Islet of Langerhans (tissue), 1 donor: ENCODE measurements at regions not wholly inside any gene's neighbourhood (a gene's known extent, or its start where the extent isn't known, plus 50 kb on each side); places are given as distances from the start of the nearest gene placed in this dataset.
"Not testable (repeated sequence)": the region's sequence is repeated elsewhere in the genome, so short reads cannot be mapped to it uniquely, and the experiment has no call there.

Source experiments
- FAIRE-seq: peaks from one replicate; lab custom pipeline; 2011; peaks lifted over from hg19 to GRCh38; lab: Jason Lieb, UNC

DNA sequence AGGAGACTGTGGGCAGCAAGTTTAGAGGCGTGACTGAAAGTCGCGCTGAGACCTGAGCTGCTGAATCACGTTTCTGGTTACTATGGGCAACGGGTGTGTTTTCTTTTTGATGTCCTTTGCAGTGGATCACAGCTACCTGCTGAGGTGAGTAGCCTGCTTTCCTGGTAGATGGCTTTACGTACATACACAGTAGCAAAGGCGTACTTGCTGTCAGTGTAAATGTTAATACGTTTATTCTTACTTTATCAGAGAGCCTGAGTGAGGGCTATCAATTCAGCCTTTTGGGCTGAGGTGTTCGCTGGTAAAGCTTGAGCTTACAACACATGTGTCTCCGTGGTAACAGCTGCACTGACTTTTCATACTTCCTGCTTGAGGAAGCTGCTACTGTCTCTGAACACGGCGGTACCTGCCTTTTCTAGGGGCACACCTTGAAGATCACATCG is 165.1 kb upstream of the CCZ1B start:
- FAIRE-seq = not testable (repeated sequence)

DNA sequence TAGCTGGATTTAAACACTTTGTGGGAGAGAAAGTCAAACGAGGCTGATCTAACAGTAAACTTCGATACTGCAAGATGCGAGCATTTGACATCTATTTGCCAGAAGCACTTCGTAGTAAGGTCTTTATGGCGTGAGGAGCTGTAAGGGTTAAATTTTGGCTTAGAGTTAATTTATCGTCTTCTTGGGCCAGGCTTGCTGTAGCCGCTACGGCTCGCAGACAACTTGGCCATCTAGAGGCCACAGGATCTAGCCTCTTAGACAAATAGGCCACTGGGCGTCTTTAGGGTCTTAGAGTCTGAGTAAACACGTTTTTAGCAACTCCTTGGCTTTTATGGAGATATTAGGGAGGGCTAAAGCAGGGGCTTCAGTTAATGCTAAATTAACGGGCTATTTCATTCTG is 165.6 kb upstream of the CCZ1B start:
- not testable (repeated sequence) for FAIRE-seq

DNA sequence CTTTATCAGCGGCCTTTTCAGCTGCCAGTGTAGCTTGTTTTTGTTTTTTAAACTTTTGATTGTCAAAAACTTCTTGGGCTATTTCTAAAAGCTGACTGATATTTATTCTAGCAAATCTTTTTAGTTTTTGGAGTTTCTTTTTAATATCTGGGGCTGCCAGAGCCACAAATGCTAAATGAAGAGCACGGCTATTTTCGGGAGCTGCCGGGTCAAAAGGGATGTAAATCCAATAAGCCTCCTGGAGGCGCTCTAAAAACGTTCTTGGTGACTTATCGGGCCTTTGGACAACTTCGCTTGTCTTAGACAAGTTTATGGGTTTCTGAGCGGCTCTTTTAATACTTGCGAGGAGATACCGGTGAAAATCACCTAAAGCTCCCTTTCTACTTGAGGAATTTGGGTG is 166.1 kb upstream of the CCZ1B start:
- not testable (repeated sequence) for FAIRE-seq

DNA sequence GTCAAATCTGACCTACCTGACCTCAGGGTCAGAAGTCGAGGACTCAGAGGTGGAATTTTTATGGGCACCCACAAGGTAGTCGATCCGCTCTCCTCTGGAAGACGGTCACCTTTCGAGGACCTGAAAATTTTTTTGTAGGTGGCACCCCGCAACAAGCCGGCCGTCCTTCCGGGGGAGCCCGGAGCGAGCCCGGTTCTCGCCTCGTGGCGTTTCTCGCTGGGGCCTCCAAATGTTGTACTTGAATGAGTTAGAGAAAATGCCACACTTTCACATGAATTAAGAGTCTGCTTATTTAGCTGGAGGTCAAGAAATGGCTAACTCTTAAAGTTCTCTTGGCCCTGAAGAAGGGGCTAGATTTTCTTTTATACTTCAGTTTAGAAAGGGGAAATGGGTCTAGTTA is 169.0 kb upstream of the CCZ1B start:
- FAIRE-seq = not testable (repeated sequence)

DNA sequence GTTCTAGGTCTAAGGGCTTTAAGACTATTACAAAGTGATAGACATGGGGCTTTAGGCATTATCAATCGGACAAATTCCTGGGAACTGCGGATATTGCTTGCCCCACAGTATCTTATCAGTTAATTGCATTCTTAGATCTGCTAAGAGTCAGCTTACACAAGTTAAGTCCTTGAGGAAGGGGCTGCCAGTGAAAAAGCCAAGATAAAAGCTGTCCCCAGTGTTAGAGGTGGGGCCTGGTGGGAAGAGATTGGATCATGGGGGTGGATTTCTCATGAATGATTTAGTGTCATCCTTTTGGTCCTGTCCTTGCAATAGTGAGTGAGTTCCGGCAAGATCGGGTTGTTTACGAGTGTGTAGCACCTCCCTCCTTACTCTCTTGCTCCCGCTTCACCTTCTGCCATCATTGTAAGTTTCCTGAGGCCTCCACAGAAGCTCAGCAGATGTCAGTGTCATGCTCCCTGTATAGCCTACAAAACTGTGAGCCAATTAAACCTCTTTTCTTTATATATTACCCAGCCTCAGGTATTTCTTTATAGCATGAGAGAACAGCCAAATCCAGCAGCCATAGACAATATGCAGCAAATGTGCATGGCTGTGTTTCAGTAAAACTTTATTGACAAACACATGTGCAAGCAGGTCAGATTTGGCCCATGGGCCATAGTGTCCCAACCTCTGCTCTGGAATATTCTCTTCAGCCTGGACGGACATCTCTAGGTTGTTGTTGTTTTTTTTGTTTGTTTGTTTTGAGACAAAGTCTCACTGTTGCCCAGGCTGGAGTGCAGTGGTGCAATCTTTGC is 169.6 kb upstream of the CCZ1B start:
- not testable (repeated sequence) for FAIRE-seq

DNA sequence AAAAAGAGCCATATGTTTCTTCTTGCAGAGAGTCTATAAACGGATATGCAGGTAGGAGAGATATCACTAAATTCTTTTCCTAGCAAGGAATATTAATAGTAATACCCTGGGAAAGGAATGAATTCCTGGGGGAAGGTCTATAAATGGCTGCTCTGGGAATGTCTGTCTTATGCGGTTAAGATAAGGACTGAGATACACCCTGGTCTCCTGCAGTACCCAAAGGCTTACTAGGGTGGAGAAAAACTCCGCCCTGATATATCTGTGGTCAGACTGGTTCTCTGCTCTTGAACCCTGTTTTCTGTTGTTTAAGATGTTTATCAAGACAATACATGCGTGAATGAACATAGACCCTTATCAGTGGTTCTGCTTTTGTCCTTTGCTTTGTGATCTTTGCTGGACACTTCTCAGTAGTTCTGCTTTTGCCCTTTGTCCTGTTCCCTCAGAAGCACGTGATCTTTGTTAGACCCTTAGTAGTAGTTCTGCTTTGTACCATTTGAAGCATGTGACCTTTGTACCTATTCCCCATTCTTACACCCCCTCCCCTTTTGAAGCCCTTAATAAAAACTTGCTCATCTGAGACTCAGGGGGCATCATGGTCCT is 173.1 kb upstream of the CCZ1B start:
- not testable (repeated sequence) for FAIRE-seq

DNA sequence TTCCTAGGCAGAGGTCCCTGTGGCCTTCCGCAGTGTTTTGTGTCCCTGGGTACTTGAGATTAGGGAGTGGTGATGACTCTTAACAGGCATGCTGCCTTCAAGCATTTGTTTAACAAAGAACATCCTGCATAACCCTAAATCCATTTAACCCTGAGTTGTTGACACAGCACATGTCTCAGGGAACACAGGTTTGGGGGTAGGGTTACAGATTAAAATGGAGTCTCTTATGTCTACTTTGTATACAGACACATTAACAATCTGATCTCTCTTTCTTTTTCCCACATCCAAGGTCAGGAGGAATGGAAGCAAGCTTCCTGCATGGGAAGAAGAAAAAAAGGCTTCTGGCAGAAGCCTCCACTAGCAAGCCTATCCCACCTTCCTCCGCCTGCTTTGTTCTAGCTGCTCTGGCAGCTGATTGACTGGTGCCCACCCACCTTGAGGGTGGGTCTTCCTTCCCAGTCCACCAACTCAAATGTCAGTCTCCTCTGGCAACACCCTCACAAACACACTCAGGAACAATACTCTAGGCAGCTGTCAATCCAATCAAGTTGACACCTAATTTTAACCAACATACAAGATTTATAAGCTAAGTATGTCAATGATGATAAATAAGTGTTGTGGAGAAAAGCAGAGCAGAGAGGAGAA is 176.5 kb upstream of the CCZ1B start:
- FAIRE-seq = no peak

DNA sequence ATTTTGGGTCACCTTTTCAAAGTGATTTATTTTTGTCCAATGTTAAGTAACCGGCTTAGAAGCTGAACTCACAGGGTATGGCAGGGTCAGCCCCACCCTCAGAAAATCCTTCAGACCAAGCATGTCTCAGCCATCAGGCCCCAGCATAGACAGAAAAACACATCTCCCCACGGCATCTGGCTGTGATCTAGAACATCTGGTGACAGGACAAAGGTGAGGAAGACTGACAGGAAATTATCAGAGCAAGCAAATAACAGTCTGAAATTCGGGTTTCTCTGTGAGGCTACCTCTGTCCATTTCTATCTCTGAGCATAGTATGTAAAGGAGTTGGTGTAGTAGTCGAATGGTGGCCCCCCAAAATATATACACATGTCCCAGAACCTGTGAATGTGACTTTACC is 177.0 kb upstream of the C1GALT1 start:
- FAIRE-seq = no peak

DNA sequence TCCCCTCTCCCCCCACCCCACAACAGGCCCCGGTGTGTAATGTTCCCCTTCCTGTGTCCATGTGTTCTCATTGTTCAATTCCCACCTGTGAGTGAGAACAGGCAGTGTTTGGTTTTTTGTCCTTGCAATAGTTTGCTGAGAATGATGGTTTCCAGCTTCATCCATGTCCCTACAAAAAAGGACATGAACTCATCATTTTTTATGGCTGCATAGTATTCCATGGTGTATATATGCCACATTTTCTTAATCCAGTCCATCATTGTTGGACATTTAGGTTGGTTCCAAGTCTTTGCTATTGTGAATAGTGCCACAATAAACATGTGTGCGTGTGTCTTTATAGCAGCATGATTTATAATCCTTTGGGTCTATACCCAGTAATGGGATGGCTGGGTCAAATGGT is 176.4 kb upstream of the C1GALT1 start:
- FAIRE-seq = not testable (repeated sequence)

DNA sequence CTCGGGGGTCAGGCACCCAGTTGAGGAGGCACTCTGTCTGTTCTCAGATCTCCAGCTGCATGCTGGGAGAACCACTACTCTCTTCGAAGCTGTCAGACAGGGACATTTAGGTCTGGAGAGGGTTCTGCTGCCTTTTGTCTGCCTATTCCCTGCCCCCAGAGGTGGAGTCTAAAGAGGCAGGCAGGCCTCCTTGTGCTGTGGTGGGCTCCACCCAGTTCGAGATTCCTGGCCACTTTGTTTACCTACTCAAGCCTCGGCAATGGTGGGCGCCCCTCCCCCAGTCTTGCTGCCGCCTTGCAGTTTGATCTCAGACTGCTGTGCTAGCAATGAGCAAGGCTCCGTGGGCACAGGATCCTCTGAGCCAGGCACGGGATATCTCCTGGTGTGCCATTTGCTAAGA is 171.1 kb upstream of the C1GALT1 start:
- not testable (repeated sequence) for FAIRE-seq

DNA sequence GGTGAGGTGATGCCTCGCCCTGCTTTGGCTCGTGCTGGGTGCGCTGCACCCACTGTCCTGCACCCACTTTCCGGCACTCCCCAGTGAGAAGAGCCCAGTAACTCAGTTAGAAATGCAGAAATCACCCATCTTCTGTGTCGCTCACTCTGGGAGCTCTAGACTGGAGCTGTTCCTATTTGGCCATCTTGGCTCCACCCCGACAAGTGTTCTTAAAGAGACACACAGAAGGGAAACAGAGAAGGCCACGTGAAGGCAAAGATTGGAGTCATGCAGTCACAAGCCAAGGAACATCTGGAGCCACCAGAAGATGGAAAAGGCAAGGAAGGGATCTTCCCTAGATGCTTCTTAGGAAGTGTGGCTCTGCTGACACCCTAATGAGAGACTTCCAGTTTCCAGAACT is 170.6 kb upstream of the C1GALT1 start:
- FAIRE-seq = not testable (repeated sequence)

DNA sequence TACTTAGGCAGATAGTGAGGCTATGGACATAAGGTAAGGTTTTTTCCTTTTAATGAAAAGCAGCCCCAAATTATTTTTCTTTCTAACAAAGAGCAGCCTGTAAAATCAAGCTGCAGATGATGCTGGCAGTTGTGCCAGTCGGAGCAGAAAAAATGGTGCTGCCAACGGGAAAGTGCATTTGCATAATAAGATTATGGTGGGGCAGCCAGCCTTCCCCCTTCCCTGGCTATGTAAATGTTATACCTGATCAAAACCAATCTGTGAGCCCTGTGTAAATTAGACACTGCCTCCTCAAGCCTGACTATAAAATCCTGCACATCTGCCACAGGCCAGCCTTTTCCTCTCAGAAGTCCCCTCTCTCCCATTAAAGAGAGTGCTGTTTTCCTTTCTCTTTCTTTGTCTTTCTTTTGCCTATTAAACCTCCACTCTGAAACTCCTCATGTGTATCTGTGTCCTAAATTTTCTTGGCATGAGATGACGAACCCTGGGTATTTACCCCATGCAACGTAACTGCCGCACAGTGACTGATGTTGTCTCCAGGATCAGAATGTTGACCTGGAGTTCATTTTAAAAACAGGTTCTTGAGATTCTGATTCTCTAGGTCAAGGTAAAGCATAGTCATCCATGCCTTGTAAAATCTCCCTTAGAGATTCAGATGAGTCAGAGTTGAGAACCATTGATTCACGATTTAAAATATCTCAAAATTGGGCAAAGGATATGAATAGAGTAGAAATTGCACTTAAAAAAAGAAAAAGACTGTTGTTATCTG is 167.3 kb upstream of the C1GALT1 start:
- FAIRE-seq = no peak

DNA sequence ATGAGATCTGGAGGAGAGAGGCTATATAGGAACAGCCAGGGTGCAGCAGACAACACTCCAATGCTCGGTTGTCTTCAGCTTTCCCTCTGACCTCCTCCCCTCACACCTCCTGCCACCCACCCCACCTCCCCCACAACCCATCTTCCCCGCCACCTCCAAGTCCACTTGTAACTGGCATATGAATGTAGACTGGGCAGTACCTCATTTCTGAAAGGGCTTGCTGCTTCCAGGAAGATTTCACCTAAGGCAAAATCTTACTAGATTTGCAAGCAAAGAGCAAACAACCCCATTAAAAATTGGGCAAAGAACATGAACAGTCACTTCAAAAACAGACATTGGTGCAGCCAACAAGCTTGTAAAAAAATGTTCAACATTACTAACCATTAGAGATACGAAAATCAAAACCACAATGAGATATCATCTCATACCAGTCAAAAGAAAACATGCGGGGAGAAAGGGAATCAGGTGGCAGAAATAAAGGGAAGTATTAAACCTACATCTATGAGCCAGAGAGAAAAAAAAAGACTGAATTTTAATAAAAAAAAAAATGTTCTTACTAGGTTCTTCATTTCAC is 164.6 kb upstream of the C1GALT1 start:
- FAIRE-seq = no peak

DNA sequence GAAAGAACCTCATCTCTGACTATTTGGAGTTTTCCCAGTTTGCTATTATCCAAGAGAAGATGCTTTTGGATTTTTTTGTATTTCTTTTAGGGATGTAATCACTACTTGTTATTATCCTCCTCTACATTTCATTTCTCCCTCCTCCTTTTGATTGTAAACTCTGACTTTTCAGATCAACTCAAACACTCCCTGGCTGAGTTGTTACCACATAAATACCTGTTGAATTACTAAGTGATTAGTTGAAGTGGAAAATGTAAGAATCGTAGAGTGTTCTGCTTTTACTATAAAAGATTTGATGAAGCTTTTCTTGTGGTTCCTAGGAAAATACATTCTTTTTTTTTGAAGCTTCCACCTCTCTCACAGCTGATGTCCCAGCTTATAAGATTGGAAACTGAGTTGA is 164.1 kb upstream of the C1GALT1 start:
- FAIRE-seq = no peak

DNA sequence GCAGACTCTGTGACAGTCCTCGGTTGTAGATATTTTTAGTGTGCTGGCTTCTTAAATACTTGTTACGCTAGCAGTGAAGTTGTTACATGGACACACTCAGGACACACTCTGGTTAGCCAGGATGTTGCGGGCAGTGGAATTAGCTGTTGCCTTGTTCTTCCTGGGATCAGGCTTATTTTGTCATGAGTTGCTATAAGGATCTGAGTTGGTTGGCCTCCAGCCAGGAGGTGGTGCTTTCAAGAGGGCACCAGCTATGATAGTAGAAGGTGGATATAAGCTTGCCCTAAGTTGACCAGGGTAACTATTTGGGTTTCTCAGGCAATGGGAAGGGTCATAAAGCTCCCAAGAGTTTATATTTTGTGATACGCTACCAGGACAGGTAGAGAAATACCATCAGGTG is 150.1 kb upstream of the C1GALT1 start:
- no peak for FAIRE-seq

DNA sequence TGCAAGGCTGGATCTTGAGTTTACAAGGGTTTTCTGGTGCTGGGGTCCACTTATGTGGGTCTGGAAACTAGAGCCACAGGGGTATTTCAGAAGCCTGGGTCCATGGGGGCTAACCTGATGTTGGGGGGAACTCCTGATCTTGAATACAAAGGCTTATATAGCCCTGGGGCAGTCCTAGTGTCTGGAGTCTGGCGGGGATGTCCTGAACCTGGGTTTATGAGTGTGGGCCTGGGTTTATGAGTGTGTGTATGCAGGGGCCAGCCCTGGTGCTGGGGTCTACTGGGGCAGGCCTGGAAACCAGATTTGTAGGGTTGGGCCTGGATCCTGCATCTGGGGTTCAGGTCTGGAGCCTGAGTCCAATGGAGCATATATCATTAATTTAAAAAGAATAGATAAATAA is 146.5 kb upstream of the C1GALT1 start:
- FAIRE-seq = no peak

DNA sequence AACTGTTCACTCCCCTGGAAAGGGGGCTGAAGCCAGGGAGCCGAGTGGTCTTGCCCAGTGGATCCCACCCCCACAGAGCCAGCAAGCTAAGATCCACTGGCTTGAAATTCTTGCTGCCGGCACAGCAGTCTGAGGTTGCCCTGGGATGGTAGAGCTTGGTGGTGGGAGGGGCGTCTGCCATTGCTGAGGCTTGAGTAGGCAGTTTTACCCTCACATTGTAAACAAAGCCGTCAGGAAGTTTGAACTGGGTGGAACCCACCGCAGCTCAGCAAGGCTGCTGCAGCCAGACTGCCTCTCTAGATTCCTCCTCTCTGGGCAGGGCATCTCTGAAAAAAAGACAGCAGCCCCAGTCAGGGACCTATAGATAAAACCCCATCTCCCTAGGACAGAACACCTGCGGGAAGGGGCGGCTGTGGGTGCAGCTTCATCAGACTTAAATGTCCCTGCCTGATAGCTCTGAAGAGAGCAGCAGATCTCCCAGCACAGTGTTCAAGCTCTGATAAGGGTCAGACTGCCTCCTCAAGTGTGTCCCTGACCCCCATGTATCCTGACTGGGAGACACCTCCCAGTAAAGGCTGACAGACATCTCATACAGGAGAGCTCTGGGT is 140.0 kb upstream of the C1GALT1 start:
- FAIRE-seq = not testable (repeated sequence)

DNA sequence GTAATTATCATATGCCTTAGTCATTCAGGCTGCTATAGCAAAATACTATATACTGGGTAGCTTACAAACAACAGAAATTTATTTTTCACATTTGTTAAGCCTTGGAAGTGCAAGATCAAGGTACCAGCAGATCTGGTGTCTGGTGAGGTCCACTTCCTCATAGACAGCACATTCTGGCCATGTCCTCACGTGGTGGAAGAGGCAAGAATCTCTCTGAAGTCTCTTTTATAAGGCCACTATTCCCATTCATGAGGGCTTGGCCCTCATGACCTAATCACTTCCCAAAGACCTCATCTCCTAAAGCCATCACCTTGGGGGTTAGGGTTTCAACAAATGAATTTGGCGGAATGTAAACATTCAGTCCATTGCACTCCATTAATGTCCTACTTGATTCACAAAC is 137.5 kb upstream of the C1GALT1 start:
- no peak for FAIRE-seq

DNA sequence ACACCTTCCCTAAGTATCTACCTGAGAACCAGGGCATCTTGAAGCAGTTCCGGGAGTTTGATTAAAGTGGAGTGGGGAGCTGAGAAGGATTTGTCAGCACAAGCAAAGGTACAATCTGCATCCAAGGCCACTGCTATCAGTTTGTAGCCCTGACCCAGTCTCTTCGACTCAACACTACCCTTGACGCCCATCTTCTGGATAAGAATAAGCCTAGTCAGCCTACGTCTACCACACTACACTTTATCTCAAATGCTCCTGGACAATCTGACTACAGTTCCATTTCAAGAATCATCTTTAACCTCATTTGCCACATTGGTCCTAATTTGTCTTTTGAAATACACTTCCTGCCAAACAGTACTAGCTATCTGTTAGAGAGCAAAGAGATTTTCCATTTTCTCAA is 134.1 kb upstream of the C1GALT1 start:
- no peak for FAIRE-seq

DNA sequence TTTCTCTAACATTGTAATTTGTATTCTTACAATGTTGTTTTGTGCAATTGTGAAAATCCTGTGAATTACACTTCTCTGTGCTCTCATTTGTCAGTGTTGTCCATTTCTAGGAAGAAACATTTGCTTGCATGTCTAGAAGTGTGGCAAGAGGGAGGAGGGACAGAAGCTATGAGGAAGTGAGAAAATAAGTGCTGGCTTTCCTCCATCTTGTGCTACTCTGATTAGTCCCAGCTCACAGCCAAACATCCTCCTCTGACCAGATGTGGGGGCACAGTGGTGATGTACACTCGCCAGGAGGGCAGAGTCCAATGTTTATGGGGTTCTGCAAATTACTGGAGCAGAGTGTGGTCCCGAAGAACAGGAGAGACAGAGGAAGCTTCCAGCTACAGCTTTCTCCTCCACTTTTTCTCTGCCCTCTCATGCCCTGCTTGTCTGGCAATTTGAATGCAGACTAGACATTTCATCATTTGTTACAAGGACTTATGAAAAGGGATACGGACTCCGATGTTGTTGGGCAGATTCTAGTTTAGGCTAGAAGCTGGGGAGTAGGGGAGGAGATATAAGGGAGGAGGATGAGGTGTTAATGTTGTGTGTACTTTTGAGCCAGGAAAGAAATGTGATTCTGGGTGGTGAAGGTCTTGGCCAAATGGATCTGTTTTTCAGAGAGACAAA is 131.0 kb upstream of the C1GALT1 start:
- no peak for FAIRE-seq

DNA sequence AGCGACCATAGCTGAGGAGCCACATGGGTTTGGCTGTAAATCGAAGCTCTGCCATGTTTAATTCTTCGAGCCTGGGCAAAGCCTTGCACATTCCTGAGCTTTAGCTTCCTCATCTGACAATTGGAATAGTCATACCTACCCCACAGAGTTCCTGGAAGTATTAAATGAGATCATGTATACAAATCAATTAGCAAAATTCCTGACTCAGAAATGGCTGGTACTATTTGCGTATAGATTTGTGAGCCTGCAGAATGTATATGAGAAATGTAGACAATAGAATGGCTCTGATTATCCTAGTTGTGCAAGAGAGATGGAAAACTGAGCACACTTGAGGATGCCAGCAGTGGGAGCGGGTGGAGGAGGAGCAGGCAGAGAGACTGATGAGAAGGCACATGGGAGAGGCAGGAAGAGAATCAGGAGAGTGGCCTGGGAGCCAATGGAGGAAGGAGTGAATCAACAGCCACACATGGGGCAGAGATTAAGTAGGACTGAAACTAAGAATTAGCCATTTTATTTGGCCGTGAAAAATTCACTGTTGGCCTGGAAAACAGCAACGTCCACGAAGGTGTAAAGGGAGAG is 128.0 kb upstream of the C1GALT1 start:
- no peak for FAIRE-seq
